HFF-Myc (cell line): ENCODE measurements at regions not wholly inside any gene's neighbourhood (a gene's known extent, or its start where the extent isn't known, plus 50 kb on each side); places are given as distances from the start of the nearest gene placed in this dataset.

Source experiments
- DNase-seq: peaks from one replicate; pipeline ENCODE4 v3.0.0-alpha.2; 2011; ENCODE audit warnings: low read depth; ENCODE audit errors: extremely low read depth
- H3K4me3 ChIP-seq: replicated peaks from 2 replicates; pipeline ENCODE4 v1.5.1; 2011; ENCODE audit warnings: low read depth, mild to moderate bottlenecking, control low read depth, low read length
- CTCF ChIP-seq: IDR thresholded peaks from 2 replicates; pipeline ENCODE4 v1.5.1; 2012; ENCODE audit warnings: mild to moderate bottlenecking, low read depth, low read length, control low read depth; ENCODE audit errors: missing control alignments

- no peak overlapping the region for H3K4me3 ChIP-seq
- no peak for DNase-seq
- peak; percentile 15 for TF ChIP-seq CTCF
Measured at GRCh38 chr4:188719794-188720193, 580.6 kb downstream of the TRIML1 start.

- DNase-seq, result peak; percentile 57
- TF ChIP-seq CTCF, result no peak
- no peak overlapping the region for H3K4me3 ChIP-seq
Measured at GRCh38 chr4:188722911-188723310, 583.7 kb downstream of the TRIML1 start.

GRCh38 chr4:188727746-188728145 lies 588.5 kb downstream of the TRIML1 start:
- DNase-seq, result no peak
- TF ChIP-seq CTCF, result no peak
- H3K4me3 ChIP-seq, result no peak overlapping the region

GRCh38 chr4:188728359-188728758 lies 589.1 kb downstream of the TRIML1 start:
- no peak for TF ChIP-seq CTCF
- DNase-seq, result no peak
- H3K4me3 ChIP-seq, result no peak overlapping the region

- TF ChIP-seq CTCF, result no peak
- H3K4me3 ChIP-seq, result no peak overlapping the region
- no peak for DNase-seq
Measured at GRCh38 chr4:188732131-188732530, 592.9 kb downstream of the TRIML1 start.

GRCh38 chr4:188735082-188735481 lies 595.8 kb downstream of the TRIML1 start:
- no peak for DNase-seq

More at GRCh38 chr4:188735082-188735481, 595.8 kb downstream of the TRIML1 start:
- no peak for TF ChIP-seq CTCF
- no peak overlapping the region for H3K4me3 ChIP-seq
